22Rv1 (cell line): ENCODE measurements at regions not wholly inside any gene's neighbourhood (a gene's known extent, or its start where the extent isn't known, plus 50 kb on each side); places are given as distances from the start of the nearest gene placed in this dataset.
"Not testable (repeated sequence)": the region's sequence is repeated elsewhere in the genome, so short reads cannot be mapped to it uniquely, and the experiment has no call there.

ENCODE experiments used
- H3K27ac ChIP-seq: fragments of 450-650 bp; 2 replicates; pipeline ENCODE4 v1.5.1; 2017
- ZFX ChIP-seq: fragments of 450-650 bp; IDR thresholded peaks from 2 replicates; pipeline ENCODE4 v1.6.1; 2017; ENCODE audit warnings: antibody characterized with exemption, borderline replicate concordance
- TF ChIP-seq, protein P1 (sequence below): fragments of 450-650 bp; IDR thresholded peaks from 2 replicates; pipeline ENCODE4 v1.5.1; 2017; ENCODE audit warnings: mild to moderate bottlenecking

DNA sequence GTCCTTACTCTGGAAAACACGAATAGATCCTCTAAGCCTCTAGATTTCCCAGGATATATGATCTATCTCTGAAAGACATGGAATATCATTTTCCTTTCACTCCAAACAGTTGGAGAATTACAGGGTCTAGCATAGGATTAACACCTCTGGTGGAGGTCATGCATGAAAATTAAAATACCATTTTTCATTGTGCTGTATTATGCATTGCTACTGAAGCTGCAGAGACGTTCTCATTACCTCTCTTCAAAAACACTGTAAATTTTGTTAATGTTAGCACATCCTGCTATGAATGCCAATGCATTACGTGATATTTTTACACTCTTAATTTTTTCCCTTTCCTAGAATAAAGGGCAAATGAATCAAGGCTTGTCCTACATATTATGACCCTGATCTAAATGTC lies 558.6 kb downstream of the TBC1D32 start:
- TF ChIP-seq, protein P1, sequence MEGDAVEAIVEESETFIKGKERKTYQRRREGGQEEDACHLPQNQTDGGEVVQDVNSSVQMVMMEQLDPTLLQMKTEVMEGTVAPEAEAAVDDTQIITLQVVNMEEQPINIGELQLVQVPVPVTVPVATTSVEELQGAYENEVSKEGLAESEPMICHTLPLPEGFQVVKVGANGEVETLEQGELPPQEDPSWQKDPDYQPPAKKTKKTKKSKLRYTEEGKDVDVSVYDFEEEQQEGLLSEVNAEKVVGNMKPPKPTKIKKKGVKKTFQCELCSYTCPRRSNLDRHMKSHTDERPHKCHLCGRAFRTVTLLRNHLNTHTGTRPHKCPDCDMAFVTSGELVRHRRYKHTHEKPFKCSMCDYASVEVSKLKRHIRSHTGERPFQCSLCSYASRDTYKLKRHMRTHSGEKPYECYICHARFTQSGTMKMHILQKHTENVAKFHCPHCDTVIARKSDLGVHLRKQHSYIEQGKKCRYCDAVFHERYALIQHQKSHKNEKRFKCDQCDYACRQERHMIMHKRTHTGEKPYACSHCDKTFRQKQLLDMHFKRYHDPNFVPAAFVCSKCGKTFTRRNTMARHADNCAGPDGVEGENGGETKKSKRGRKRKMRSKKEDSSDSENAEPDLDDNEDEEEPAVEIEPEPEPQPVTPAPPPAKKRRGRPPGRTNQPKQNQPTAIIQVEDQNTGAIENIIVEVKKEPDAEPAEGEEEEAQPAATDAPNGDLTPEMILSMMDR: no peak
- no peak for TF ChIP-seq ZFX
- H3K27ac ChIP-seq: no peak overlapping the region

DNA sequence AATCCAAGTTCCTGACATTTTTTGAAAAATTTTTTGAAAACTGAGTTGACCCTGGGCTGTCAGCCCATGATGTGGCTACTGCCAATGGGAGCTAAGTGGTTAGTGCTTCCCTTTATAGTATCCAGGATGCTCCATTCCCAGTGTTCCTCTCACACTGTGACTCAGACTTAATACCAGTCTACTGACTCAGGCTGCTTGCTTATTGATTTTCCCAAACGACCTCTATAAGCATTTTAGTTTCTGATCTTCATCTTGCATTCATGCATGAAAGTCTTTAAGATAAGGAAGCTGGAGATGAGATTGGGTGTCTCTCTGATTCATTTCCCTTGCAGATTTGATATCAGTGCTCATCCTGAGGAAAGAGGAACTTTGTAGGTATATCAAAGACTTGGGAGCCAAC lies 560.0 kb downstream of the TBC1D32 start:
- TF ChIP-seq, protein P1: no peak
- TF ChIP-seq ZFX: no peak
- no peak overlapping the region for H3K27ac ChIP-seq

DNA sequence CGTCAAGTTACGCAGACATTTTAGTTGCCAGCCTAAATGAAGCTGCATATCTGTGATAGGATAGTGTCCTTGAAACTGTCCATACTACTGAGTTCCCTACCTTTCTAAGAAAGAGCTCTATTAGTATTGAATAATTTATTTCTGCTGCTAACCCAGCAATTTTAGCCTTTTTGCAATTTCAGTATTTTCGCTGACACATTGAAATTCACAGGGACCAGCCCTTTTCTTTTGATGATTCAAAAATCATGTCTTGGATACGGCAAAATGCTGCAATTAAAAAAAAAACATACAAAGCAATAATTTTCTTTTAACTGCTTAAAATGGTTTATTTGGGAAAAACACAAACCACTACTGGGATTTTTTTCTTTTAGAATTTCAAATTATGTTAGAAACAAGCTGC lies 563.3 kb downstream of the TBC1D32 start:
- no peak for TF ChIP-seq ZFX
- TF ChIP-seq, protein P1: no peak
- H3K27ac ChIP-seq: no peak overlapping the region

DNA sequence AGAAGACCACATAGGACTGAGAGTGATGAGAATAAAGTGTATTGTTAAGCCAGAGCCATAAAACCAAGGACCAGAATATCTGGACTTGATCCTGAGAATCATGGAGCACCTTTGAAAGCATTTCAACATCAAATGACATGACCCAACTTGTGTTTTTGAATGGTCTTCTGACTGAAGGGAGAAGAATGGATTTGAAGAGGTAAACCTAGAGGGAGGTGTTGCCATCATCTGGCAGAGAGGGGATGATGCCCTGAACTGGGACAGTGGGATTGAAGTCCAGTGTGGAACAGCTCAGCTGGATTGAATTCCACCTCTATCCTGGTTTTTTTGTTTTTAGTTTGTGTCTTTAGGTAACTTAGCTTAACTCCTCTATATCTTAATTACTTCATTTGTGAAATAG lies 570.0 kb downstream of the TBC1D32 start:
- no peak for TF ChIP-seq ZFX
- TF ChIP-seq, protein P1: no peak
- no peak overlapping the region for H3K27ac ChIP-seq

DNA sequence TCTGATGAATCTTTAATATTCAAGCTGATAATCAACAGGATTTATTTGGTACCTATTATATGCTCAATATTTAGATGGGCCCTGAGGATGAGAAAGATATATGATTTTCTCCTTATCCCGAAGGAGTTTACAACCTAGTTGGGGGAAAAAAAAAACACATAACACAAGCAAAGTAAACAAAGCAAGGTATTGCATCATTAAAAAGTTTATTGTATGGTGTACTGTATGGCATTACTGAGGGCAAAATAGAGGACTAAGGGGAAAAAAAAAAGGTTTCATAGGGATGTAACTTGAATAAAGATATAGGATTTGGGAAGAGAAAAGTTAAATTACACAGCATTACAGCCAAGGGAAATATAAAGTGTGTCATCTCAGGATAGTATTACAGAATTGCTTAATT lies 574.7 kb downstream of the TBC1D32 start:
- H3K27ac ChIP-seq: no peak overlapping the region
- TF ChIP-seq, protein P1: no peak
- no peak for TF ChIP-seq ZFX

DNA sequence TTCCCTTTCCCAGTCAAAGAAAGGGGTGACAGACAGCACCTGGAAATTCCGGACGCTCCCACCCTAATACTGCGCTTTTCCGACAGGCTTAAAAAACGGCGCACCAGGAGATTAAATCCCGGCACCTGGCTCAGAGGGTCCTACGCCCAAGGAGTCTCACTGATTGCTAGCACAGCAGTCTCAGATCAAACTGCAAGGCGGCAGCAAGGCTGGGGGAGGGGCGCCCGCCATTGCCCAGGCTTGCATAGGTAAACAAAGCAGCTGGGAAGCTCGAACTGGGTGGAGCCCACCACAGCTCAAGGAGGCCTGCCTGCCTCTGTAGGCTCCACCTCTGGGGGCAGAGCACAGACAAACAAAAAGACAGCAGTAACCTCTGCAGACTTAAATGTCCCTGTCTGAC lies 585.7 kb downstream of the TBC1D32 start:
- not testable (repeated sequence) for H3K27ac ChIP-seq

DNA sequence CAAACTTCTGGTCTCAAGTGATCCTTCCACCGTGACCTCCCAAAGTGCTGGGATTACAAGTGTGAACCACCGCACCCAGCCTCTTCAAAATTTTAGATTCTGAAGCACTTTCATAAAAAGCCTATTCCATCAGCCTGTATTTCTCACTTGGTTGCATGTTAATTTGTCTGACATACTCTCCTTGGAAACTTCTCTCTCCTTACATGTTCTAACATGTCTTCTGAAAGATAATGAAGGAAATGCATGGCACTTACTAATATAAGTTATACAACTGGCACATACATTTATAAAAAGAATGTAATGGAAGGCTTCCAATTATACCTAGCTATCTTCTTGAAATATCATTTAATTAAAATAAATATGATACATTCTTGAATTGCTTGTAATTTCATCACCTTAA lies 597.5 kb downstream of the TBC1D32 start:
- TF ChIP-seq, protein P1: no peak
- TF ChIP-seq ZFX: no peak
- H3K27ac ChIP-seq: no peak overlapping the region

DNA sequence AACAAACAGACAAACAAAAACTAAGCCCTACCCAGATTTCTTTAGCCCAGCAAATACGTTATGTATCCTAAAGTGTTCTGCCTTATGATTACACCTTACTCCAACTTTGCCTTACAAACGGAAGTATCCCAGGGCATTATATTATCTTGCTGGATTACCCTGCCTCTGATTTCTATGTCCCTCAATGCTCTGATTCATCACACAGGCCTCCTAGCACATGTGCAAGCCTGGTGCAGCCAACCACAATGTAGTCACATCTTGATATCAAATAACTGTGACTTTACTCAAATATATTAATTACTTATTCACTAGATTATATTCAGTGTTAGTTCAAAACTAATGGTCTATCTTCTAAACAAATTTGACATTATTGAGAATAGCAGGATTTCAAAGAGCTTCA lies 598.6 kb downstream of the TBC1D32 start:
- H3K27ac ChIP-seq: no peak overlapping the region
- TF ChIP-seq, protein P1: no peak
- no peak for TF ChIP-seq ZFX
